Stomach (tissue), 8 donors: ENCODE measurements at regions not wholly inside any gene's neighbourhood (a gene's known extent, or its start where the extent isn't known, plus 50 kb on each side); places are given as distances from the start of the nearest gene placed in this dataset.
"Not testable (repeated sequence)": the region's sequence is repeated elsewhere in the genome, so short reads cannot be mapped to it uniquely, and the experiment has no call there.

Experiments used
- DNase-seq, 2 donors: peaks; one replicate each; pipeline versions ENCODE4 v3.0.0 to v3.0.0-alpha.2; 2013 to 2019
- H3K27ac ChIP-seq, 5 donors: fragments of 200-600 bp in 4 of 5; sonication (generic) in 4 of 5; one replicate each; pipeline ENCODE4 v1.5.1; 2013 to 2019; ENCODE audit warnings: mild to moderate bottlenecking in 1 of 5, moderate library complexity in 1 of 5
- H3K27me3 ChIP-seq, 3 donors: fragments of 200-600 bp; sonication (generic); one replicate each; pipeline ENCODE4 v1.5.1; 2017 to 2019; ENCODE audit warnings: mixed run types in 1 of 3
- H3K36me3 ChIP-seq, 4 donors: fragments of 200-600 bp; sonication (generic); 1 replicate in 3 of 4; 2 replicates in 1 of 4; pipeline ENCODE4 v1.5.1; 2016 to 2019
- H3K4me1 ChIP-seq, 4 donors: fragments of 200-600 bp; sonication (generic); one replicate each; pipeline ENCODE4 v1.5.1; 2016 to 2019
- H3K4me3 ChIP-seq, 4 donors: fragments of 200-600 bp; sonication (generic) in 3 of 4; one replicate each; pipeline ENCODE4 v1.5.1; 2016 to 2019; ENCODE audit warnings: mild to moderate bottlenecking in 1 of 4
- H3K9me3 ChIP-seq, 4 donors: fragments of 200-600 bp; sonication (generic); one replicate each; pipeline ENCODE4 v1.5.1; 2016 to 2019
- CTCF ChIP-seq, 7 experiments: fragments of 450-650 bp in 4 of 7; fragments of 200-600 bp in 3 of 7; sonication (generic) in 3 of 7; IDR thresholded peaks; one replicate each; pipeline ENCODE4 v1.5.1; 2016 to 2019; ENCODE audit warnings: antibody characterized with exemption in 7 of 7, control low read depth in 2 of 7, mild to moderate bottlenecking in 1 of 7
- EP300 ChIP-seq: sonication (generic); formaldehyde crosslinking; IDR thresholded peaks from one replicate; pipeline ENCODE4 v1.6.1; 2017; ENCODE audit warnings: antibody characterized with exemption
- POLR2A ChIP-seq, 4 donors: fragments of 450-650 bp; IDR thresholded peaks; one replicate each; pipeline ENCODE4 v1.6.1; 2016; ENCODE audit warnings: antibody characterized with exemption in 4 of 4, control low read depth in 2 of 4, mild to moderate bottlenecking in 1 of 4, moderate library complexity in 1 of 4
- POLR2AphosphoS5 ChIP-seq, 3 donors: sonication (generic); formaldehyde crosslinking; IDR thresholded peaks; one replicate each; pipeline ENCODE4 v1.6.1; 2016; ENCODE audit warnings: antibody characterized with exemption in 3 of 3
- WGBS, 5 donors: extraction: QIAGEN DNeasy Blood & Tissue Kit in 3 of 5; methylation state at CpG; one replicate each; pipeline versions ENCODE4 v1.1.5 to v1.1.7; 2013 to 2018; 5-methylcytosine and 5-hydroxymethylcytosine counted together
- intact Hi-C: fragments of 100-400 bp; cut with DNase I; formaldehyde crosslinking; loops from one replicate; pipeline ENCODE4 v1.15.1; 2023; ENCODE audit warnings: low total_unique reads
- donor health status: healthy with polysubstance abuse.
- donor health status: Bipolar disorder and iron deficiency.
- donor health status: healthy.

- no peak for DNase-seq
- Histone ChIP-seq H3K9me3 (peaks cover 0 to 2% (median 0%) of the 10 kb centered on the region in 4 donors), H3K27me3 (no peaks in the 10 kb centered on the region), H3K4me3 (no peak overlapping the region), H3K36me3 (no peaks in the 10 kb centered on the region), H3K27ac (no peak overlapping the region), H3K4me1 (no peaks in the 10 kb centered on the region)
- TF ChIP-seq POLR2A (IDR thresholded peaks at IDR 0.05), result no peak
- TF ChIP-seq POLR2AphosphoS5 (IDR thresholded peaks at IDR 0.05), result no peak
- no peak for TF ChIP-seq EP300
- TF ChIP-seq CTCF (IDR thresholded peaks at IDR 0.05), result no peak
- WGBS, 5 donors, result 30 to 40% (median 35%) methylated on average over 4 of the region's 4 CpGs
- intact Hi-C loops, result no loop called here
Observed at GRCh38 chr16:6749698-6750097, 582.9 kb upstream of the RBFOX1 start.

- not testable (repeated sequence) for DNase-seq
- WGBS, 5 donors, result 28 to 44% (median 34%) methylated on average over 2 of the region's 2 CpGs
Observed at GRCh38 chr16:6736302-6736701, 596.3 kb upstream of the RBFOX1 start.

GRCh38 chr16:6735631-6736030, 597.0 kb upstream of the RBFOX1 start:
- H3K36me3 ChIP-seq, result no peaks in the 10 kb centered on the region
- no peak overlapping the region for H3K27ac ChIP-seq
- no peak overlapping the region for H3K4me3 ChIP-seq
- TF ChIP-seq EP300 (no peak), POLR2A (IDR thresholded peaks at IDR 0.05) (no peak), POLR2AphosphoS5 (IDR thresholded peaks at IDR 0.05) (no peak)
- intact Hi-C loops, result no loop called here
- peaks cover 0 to 4% (median 0%) of the 10 kb centered on the region in 4 donors for H3K9me3 ChIP-seq
- WGBS, 5 donors, result 15 to 25% (median 22%) methylated on average over 3 of the region's 3 CpGs
- no peaks in the 10 kb centered on the region for H3K4me1 ChIP-seq
- DNase-seq, result no peak
- H3K27me3 ChIP-seq, result no peaks in the 10 kb centered on the region

More at GRCh38 chr16:6736302-6736701, 596.3 kb upstream of the RBFOX1 start:
- H3K4me3 ChIP-seq, H3K27me3 ChIP-seq, H3K27ac ChIP-seq, intact Hi-C loops, H3K4me1 ChIP-seq, H3K9me3 ChIP-seq, H3K36me3 ChIP-seq: not testable (repeated sequence)

- Histone ChIP-seq H3K27me3 (no peaks in the 10 kb centered on the region), H3K27ac (no peak overlapping the region), H3K4me1 (no peaks in the 10 kb centered on the region), H3K4me3 (no peak overlapping the region), H3K36me3 (no peaks in the 10 kb centered on the region), H3K9me3 (peaks cover 0 to 4% (median 0%) of the 10 kb centered on the region in 4 donors)
- TF ChIP-seq POLR2A (IDR thresholded peaks at IDR 0.05) (no peak), EP300 (no peak), POLR2AphosphoS5 (IDR thresholded peaks at IDR 0.05) (no peak), CTCF (IDR thresholded peaks at IDR 0.05) (no peak)
- no peak for DNase-seq
- intact Hi-C loops, result no loop called here
- 56 to 72% (median 61%) methylated on average over 4 of the region's 4 CpGs for WGBS, 5 donors
Observed at GRCh38 chr16:6732166-6732565, 600.5 kb upstream of the RBFOX1 start.

- Histone ChIP-seq H3K4me1 (no peaks in the 10 kb centered on the region), H3K9me3 (peaks cover 0 to 8% (median 0%) of the 10 kb centered on the region in 4 donors), H3K27me3 (no peaks in the 10 kb centered on the region), H3K27ac (no peak overlapping the region), H3K36me3 (no peaks in the 10 kb centered on the region), H3K4me3 (no peak overlapping the region)
- 66 to 78% (median 72%) methylated on average over 3 of the region's 3 CpGs for WGBS, 5 donors
- DNase-seq, result no peak
- TF ChIP-seq POLR2AphosphoS5 (IDR thresholded peaks at IDR 0.05) (no peak), CTCF (IDR thresholded peaks at IDR 0.05) (no peak), EP300 (no peak), POLR2A (IDR thresholded peaks at IDR 0.05) (no peak)
- intact Hi-C loops, result no loop called here
Observed at GRCh38 chr16:6728381-6728780, 604.3 kb upstream of the RBFOX1 start.
